Muscle of arm (tissue), 1 donor: ENCODE measurements at regions not wholly inside any gene's neighbourhood (a gene's known extent, or its start where the extent isn't known, plus 50 kb on each side); places are given as distances from the start of the nearest gene placed in this dataset.
"Not testable (repeated sequence)": the region's sequence is repeated elsewhere in the genome, so short reads cannot be mapped to it uniquely, and the experiment has no call there.

ENCODE experiments used
- DNase-seq: peaks from one replicate; pipeline ENCODE4 v3.0.0-alpha.2; 2013

- no peak for DNase-seq
Observed at GRCh38 chr13:89352384-89352783, 1681.2 kb downstream of the SLITRK5 start.

GRCh38 chr13:89361909-89362308 lies 1690.7 kb downstream of the SLITRK5 start:
- DNase-seq, result no peak

- DNase-seq, result no peak
Observed at GRCh38 chr13:89363144-89363543, 1692.0 kb downstream of the SLITRK5 start.

- no peak for DNase-seq
Observed at GRCh38 chr13:89372193-89372592, 1701.0 kb downstream of the SLITRK5 start.

- DNase-seq, result peak; percentile 83
Observed at GRCh38 chr13:89375839-89376238, 1704.7 kb downstream of the SLITRK5 start.

GRCh38 chr13:89380101-89380500 lies 1708.9 kb downstream of the SLITRK5 start:
- no peak for DNase-seq

GRCh38 chr13:89382981-89383380 lies 1711.8 kb downstream of the SLITRK5 start:
- no peak for DNase-seq

- no peak for DNase-seq
Observed at GRCh38 chr13:89383891-89384290, 1712.7 kb downstream of the SLITRK5 start.

GRCh38 chr13:89393758-89394304 lies 1722.7 kb downstream of the SLITRK5 start:
- DNase-seq, result no peak

GRCh38 chr13:89401264-89401675 lies 1730.1 kb downstream of the SLITRK5 start:
- peak; percentile 9 for DNase-seq

GRCh38 chr13:89402211-89402610 lies 1731.0 kb downstream of the SLITRK5 start:
- no peak for DNase-seq

GRCh38 chr13:89406096-89406495 lies 1734.9 kb downstream of the SLITRK5 start:
- not testable (repeated sequence) for DNase-seq

- DNase-seq, result no peak
Observed at GRCh38 chr13:89407357-89407756, 1736.2 kb downstream of the SLITRK5 start.

GRCh38 chr13:89432997-89433396 lies 1761.8 kb downstream of the SLITRK5 start:
- no peak for DNase-seq

GRCh38 chr13:89434624-89435023 lies 1763.5 kb downstream of the SLITRK5 start:
- not testable (repeated sequence) for DNase-seq

- DNase-seq, result no peak
Observed at GRCh38 chr13:89454681-89455080, 1783.5 kb downstream of the SLITRK5 start.

- no peak for DNase-seq
Observed at GRCh38 chr13:89455225-89455624, 1784.1 kb downstream of the SLITRK5 start.

GRCh38 chr13:89455741-89456140 lies 1784.6 kb downstream of the SLITRK5 start:
- no peak for DNase-seq

GRCh38 chr13:89457977-89458376 lies 1786.8 kb downstream of the SLITRK5 start:
- DNase-seq, result no peak

- DNase-seq, result no peak
Observed at GRCh38 chr13:89458456-89458855, 1787.3 kb downstream of the SLITRK5 start.

- not testable (repeated sequence) for DNase-seq
Observed at GRCh38 chr13:89460895-89461294, 1789.7 kb downstream of the SLITRK5 start.

GRCh38 chr13:89465366-89465765 lies 1794.2 kb downstream of the SLITRK5 start:
- DNase-seq, result no peak

- no peak for DNase-seq
Observed at GRCh38 chr13:89468081-89468480, 1796.9 kb downstream of the SLITRK5 start.

- DNase-seq, result no peak
Observed at GRCh38 chr13:89470901-89471300, 1799.7 kb downstream of the SLITRK5 start.

- no peak for DNase-seq
Observed at GRCh38 chr13:89474432-89474831, 1803.3 kb downstream of the SLITRK5 start.
